Ovary (tissue), 7 donors: ENCODE measurements at regions not wholly inside any gene's neighbourhood (a gene's known extent, or its start where the extent isn't known, plus 50 kb on each side); places are given as distances from the start of the nearest gene placed in this dataset.

ENCODE experiments used
- DNase-seq, 5 donors: peaks; one replicate each; pipeline ENCODE4 v3.0.0-alpha.2; 2019 to 2020
- H3K27ac ChIP-seq, 2 donors: fragments of 200-600 bp; one replicate each; pipeline versions ENCODE4 v1.5.1 to v1.8.0; 2019 to 2022
- H3K27me3 ChIP-seq: fragments of 200-600 bp; one replicate; pipeline ENCODE4 v1.8.0; 2022
- H3K36me3 ChIP-seq: fragments of 200-600 bp; sonication (generic); one replicate; pipeline ENCODE4 v1.5.1; 2019
- H3K4me1 ChIP-seq: one replicate; pipeline ENCODE4 v1.8.1; 2013; ENCODE audit warnings: mild to moderate bottlenecking, moderate library complexity; ENCODE audit not compliant: insufficient read depth
- H3K4me3 ChIP-seq: fragments of 200-600 bp; sonication (generic); one replicate; pipeline ENCODE4 v1.5.1; 2017
- H3K9me3 ChIP-seq, 2 donors: fragments of 200-600 bp in 1 of 2; sonication (generic) in 1 of 2; one replicate each; pipeline versions ENCODE4 v1.5.1 to v1.8.1; 2013 to 2019; ENCODE audit warnings: mild to moderate bottlenecking in 1 of 2, moderate library complexity in 1 of 2
- EP300 ChIP-seq: sonication (generic); formaldehyde crosslinking; IDR thresholded peaks from one replicate; pipeline ENCODE4 v1.6.1; 2017; ENCODE audit warnings: antibody characterized with exemption
- POLR2A ChIP-seq: fragments of 450-650 bp; IDR thresholded peaks from one replicate; pipeline ENCODE4 v1.6.1; 2017; ENCODE audit warnings: antibody characterized with exemption, mild to moderate bottlenecking, moderate library complexity
- WGBS, 3 donors: extraction: QIAGEN DNeasy Blood & Tissue Kit in 1 of 3; methylation state at CpG; one replicate each; pipeline versions ENCODE4 v1.1.5 to v1.1.7; 2013 to 2017; 5-methylcytosine and 5-hydroxymethylcytosine counted together
- intact Hi-C, 4 donors: fragments of 100-400 bp; cut with DNase I; formaldehyde crosslinking; loops; one replicate each; pipeline versions ENCODE4 v1.11.0 to v1.15.1; 2022 to 2023
- TF ChIP-seq, protein P1 (sequence below), 3 donors: fragments of 450-650 bp in 2 of 3; fragments of 200-600 bp in 1 of 3; IDR thresholded peaks; one replicate each; pipeline versions ENCODE4 v1.5.1 to v1.8.0; 2016 to 2022; ENCODE audit warnings: antibody characterized with exemption in 3 of 3, mild to moderate bottlenecking in 1 of 3
- donor health status: DM: no; HTN: no; CAD: no; lungs with moderate emphysema.
- donor health status: DM: no; HTN: no; CAD: no.
- donor health status: Bipolar disorder and iron deficiency.
- donor health status: DM: no; HTN: no; CAD: no.
- donor health status: DM: yes; HTN: yes; CAD: no.

DNA sequence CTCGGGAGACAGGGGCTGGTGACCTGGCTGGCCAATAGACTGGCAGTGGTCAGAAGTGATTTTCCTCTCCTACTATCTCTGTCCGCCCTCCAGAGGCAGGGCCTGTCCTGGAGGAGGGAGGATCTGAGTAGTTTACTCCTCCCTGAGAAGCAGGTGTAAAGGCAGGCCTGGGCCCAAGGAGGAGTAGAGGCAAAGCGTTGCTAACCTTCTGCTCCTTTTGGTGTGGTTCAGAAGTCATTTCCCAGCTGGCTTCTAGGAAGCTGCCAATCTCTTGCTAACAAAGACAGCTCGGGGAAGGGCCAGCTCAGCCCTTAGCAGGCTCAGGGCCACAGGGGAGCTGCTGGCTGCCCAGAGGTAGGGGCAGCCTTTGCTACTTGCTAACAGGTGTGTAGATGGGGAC, 151.1 kb upstream of the NECTIN1 start:
- Histone ChIP-seq H3K27me3 (no peaks in the 10 kb centered on the region), H3K9me3 (no peaks in the 10 kb centered on the region), H3K27ac (no peak overlapping the region), H3K36me3 (no peaks in the 10 kb centered on the region), H3K4me3 (no peak overlapping the region), H3K4me1 (no peaks in the 10 kb centered on the region)
- intact Hi-C loops, result no loop called here
- WGBS, 3 donors, result 46 to 59% (median 58%) methylated on average over 4 of the region's 4 CpGs
- no peak for DNase-seq
- TF ChIP-seq, protein P1, sequence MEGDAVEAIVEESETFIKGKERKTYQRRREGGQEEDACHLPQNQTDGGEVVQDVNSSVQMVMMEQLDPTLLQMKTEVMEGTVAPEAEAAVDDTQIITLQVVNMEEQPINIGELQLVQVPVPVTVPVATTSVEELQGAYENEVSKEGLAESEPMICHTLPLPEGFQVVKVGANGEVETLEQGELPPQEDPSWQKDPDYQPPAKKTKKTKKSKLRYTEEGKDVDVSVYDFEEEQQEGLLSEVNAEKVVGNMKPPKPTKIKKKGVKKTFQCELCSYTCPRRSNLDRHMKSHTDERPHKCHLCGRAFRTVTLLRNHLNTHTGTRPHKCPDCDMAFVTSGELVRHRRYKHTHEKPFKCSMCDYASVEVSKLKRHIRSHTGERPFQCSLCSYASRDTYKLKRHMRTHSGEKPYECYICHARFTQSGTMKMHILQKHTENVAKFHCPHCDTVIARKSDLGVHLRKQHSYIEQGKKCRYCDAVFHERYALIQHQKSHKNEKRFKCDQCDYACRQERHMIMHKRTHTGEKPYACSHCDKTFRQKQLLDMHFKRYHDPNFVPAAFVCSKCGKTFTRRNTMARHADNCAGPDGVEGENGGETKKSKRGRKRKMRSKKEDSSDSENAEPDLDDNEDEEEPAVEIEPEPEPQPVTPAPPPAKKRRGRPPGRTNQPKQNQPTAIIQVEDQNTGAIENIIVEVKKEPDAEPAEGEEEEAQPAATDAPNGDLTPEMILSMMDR (IDR thresholded peaks at IDR 0.05), result no peak
- TF ChIP-seq POLR2A, result no peak
- no peak for TF ChIP-seq EP300

DNA sequence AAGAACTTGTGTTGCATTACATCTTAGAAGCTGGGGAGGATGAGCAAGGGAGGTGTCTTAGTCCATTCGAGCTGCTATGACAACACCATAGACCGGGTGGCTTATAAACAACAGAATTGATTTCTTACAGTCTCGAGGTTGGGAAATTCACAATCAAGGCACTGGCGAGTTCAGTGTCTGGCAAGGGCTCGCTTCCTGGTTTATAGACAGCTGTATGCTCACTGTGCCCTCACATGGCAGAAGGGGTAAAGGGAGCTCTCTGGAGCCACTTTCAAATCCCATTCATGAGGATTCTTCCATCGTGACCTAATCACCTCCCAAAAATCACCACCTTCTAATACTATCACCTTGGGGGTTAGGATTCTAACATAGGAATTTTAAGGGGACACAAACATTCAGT, 150.0 kb upstream of the NECTIN1 start:
- Histone ChIP-seq H3K36me3 (no peaks in the 10 kb centered on the region), H3K4me1 (no peaks in the 10 kb centered on the region), H3K9me3 (no peaks in the 10 kb centered on the region), H3K4me3 (no peak overlapping the region), H3K27me3 (no peaks in the 10 kb centered on the region), H3K27ac (no peak overlapping the region)
- no peak for DNase-seq
- intact Hi-C loops, result no loop called here
- WGBS, 3 donors, result 81 to 82% (median 82%) methylated on average over 6 of the region's 6 CpGs
- no peak for TF ChIP-seq POLR2A
- TF ChIP-seq EP300, result no peak
- TF ChIP-seq, protein P1 (IDR thresholded peaks at IDR 0.05), result no peak

DNA sequence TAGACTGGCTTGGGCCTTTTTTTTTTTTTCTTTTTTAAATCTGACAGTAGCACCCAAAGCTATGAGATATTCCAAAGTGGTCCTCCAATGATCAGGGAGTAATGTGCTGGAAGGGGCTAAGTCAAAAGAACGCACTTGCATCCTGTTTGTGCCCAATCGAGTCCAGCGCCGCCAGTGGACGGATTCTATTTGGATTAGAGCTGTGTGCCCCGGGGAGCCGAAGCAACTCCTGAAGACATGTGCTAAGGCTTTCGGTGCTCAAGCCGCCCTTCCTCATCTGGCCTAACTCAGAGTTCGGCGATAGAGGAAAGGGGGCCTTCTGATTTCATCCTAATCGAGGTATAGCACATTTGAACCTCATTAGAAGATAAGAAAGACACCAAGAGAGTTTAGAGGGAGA, 147.8 kb upstream of the NECTIN1 start:
- Histone ChIP-seq H3K4me3 (no peak overlapping the region), H3K27ac (no peak overlapping the region), H3K36me3 (no peaks in the 10 kb centered on the region), H3K27me3 (no peaks in the 10 kb centered on the region), H3K4me1 (no peaks in the 10 kb centered on the region), H3K9me3 (no peaks in the 10 kb centered on the region)
- 88 to 90% (median 89%) methylated on average over 12 of the region's 12 CpGs for WGBS, 3 donors
- intact Hi-C loops, result no loop called here
- DNase-seq, result no peak
- TF ChIP-seq POLR2A (no peak), EP300 (no peak)
- TF ChIP-seq, protein P1 (IDR thresholded peaks at IDR 0.05), result no peak

DNA sequence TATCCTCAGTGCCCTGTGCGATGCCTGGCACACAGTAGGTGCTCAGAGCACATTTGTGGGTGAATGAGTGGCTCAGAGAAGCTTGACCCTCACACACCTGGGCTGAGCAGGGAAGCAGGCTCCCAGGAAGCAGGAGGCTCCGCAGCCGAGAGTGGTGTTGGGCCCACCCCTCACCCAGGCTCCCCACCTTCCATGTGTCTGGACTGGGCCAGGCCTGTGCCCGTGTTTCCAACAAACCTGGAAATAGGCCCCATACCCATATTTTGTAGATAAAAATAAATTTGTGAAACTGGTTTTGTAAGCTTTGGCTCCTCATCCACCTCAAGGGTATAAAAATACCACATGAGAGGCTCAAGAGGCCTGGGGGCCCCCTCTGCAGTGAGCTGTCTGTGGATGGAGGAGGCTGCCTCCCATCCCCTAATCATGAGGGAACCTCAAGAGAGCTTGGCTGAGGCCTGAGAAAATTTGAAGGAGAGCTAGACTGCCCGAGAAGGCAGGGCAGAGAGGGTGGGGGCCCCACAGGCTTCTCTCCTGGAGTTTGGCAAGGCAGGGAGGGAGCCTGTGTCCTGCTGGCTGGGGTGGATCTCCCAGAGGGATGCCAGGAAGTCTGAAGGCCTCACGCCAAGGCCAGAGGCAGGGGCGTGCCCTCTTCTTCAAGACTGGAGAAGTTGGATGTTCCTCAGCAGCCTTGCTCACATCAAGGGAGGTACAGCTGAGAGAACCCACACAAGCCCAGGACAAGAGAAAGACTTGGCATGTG, 147.0 kb upstream of the NECTIN1 start:
- TF ChIP-seq EP300 (no peak), POLR2A (no peak)
- TF ChIP-seq, protein P1 (IDR thresholded peaks at IDR 0.05), result no peak

More for the DNA sequence above, 147.0 kb upstream of the NECTIN1 start:
- Histone ChIP-seq H3K27me3 (no peaks in the 10 kb centered on the region), H3K27ac (no peak overlapping the region), H3K4me1 (no peaks in the 10 kb centered on the region), H3K4me3 (no peak overlapping the region), H3K9me3 (no peaks in the 10 kb centered on the region), H3K36me3 (no peaks in the 10 kb centered on the region)
- DNase-seq, result no peak
- WGBS, 3 donors, result 75 to 85% (median 77%) methylated on average over 7 of the region's 7 CpGs
- intact Hi-C loops, result no loop called here
